NOMO-1 treated with dmso at 0.1 percent for 144 hours (cell line): ENCODE measurements at regions not wholly inside any gene's neighbourhood (a gene's known extent, or its start where the extent isn't known, plus 50 kb on each side); places are given as distances from the start of the nearest gene placed in this dataset.
"Not testable (repeated sequence)": the region's sequence is repeated elsewhere in the genome, so short reads cannot be mapped to it uniquely, and the experiment has no call there.

ENCODE experiments used
- DNase-seq: peaks from one replicate; lab custom pipeline; 2025; ENCODE audit not compliant: unreplicated experiment; lab: John Stamatoyannopoulos, UW

GRCh38 chr18:9009703-9010488, 92.6 kb upstream of the NDUFV2 start:
- DNase-seq = no peak

GRCh38 chr18:9011431-9011830, 91.1 kb upstream of the NDUFV2 start:
- DNase-seq = no peak

GRCh38 chr18:9013926-9014373, 88.5 kb upstream of the NDUFV2 start:
- DNase-seq = no peak

GRCh38 chr18:9015689-9016088, 86.8 kb upstream of the NDUFV2 start:
- no peak for DNase-seq

GRCh38 chr18:9016633-9017166, 85.8 kb upstream of the NDUFV2 start:
- no peak for DNase-seq

DNA sequence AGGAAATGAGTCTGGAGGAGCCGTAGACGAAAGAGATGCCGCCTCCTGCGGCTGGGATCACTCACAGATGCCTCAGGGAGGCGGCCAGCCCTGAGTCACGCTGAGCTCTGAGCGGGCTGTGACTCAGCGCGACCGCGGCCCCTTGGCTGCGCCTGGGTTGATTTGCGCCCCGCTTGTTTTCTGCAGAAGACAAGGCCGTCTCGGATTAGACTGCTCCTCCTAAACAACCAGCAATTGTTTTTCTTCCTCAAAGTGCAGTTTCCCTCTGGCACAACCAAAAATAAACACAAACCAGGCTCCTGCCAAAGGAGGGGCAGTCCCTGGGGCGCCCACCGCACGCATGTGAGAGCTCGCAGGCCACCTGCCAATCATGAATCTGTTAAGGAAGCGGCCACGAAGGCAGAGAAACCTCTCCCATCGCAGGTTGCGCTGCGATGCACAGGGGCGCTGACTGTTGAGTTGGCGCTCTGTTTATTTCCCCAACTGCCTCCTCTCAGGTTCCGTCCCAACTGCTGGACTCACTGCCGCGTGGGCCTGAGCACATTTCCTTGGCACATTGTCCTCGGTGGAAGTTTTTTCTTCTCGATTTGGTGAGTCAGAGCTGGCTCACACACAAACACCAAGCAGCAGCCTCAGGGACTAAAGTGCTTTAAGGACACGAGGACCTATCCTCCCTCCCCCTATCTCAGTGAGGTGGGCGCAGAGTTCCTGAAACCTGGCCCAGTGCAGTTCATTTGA, 85.2 kb upstream of the NDUFV2 start:
- peak; percentile 56 for DNase-seq

- no peak for DNase-seq
Measured at GRCh38 chr18:9017905-9018227, 84.6 kb upstream of the NDUFV2 start.

DNA sequence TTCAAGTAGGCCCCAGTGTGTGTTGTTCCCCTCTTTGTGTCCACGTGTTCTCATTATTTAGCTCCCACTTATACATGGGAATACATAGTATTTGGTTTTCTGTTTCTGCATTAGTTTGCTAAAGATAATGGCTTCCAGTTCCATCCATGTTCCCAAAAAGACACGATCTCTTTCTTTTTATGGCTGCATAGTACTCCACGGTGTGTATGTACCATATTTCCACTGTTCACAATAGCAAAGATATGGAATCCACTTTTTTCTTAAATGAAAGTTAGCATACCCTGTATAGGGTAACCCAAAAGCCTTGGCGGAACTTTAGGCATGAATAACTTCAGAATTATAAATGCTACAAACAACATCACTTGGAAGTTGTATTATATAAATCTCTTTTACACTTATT, 83.4 kb upstream of the NDUFV2 start:
- DNase-seq = no peak

GRCh38 chr18:9020221-9020620, 82.3 kb upstream of the NDUFV2 start:
- no peak for DNase-seq

DNA sequence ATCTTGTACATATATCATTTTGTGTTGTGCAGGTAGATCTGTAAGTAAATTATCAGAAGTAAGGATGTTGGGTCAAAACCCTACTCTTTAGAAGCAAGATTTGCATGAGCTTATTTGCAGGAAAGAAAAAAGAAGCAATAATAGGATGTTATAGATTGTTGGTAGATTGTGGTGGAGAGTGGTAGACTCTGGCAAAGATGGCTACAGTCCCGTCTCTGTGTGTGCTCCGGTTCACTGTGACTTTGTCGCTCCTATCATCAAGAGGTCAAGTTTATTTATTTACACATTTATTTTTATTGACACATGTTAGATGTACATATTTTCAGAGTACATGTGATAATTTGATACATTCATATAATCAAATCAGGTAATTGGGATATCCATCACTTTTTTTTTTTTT, 81.0 kb upstream of the NDUFV2 start:
- no peak for DNase-seq

GRCh38 chr18:9022397-9023155, 79.9 kb upstream of the NDUFV2 start:
- DNase-seq = no peak

DNA sequence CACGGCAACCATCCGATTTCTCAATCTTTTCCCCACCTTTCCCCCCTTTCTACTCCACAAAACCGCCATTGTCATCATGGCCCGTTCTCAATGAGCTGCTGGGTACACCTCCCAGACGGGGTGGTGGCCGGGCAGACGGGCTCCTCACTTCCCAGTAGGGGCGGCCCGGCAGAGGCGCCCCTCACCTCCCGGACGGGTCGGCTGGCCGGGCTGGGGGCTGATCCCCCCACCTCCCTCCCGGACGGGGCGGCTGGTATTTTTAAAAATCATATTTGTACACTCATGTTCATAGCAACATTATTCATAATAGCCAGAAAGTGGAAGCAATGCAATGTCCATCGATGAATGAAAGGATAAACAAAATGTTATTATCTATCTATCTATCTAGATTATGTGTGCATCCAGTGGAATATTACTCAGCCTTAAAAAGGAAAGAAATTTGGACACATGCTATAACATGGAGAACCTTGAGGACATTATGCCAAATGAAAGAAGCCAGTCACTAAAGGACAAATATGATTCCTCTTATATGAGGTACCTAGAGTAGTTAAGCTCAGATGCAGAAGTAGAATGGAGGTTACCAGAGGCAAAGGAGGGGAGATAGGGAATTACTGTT, 78.4 kb upstream of the NDUFV2 start:
- not testable (repeated sequence) for DNase-seq

GRCh38 chr18:9025091-9025838, 77.2 kb upstream of the NDUFV2 start:
- DNase-seq = no peak

DNA sequence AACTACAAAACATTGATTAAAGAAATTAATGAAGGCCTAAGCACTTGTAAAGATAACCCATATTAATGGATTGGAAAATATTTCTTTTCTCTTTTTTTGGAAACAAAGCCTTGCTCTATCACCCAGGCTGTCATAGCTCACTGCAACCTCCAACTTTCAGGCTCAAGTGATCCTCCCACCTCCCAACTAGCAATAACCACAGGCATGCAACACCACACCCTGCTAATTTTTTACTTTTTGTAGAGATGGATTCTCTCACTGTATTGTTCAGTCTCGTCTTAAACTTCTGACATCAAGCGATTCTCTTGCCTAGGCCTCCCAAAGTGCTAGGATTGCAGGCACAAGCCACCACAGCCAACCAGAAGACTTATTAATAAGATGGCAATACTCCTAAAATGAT, 73.4 kb upstream of the NDUFV2 start:
- DNase-seq = no peak

DNA sequence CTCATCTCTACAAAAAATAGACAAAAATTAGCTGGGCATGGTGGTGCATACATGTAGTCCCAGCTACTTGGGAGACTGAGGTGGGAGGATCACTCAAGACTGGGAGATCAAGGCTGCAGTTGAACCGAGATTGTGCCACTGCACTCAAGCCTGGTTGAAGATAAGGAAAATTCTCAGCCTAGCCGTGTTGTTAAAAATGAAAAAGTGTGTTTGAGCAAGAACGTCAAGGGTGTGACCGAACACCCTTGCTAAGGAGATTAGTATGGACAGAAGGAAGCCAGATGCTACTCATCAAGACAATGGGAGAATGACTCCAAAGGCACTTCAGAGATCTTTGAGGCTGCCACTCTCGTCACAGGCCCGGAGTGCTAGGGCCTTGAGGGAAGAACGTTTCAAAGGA, 70.0 kb upstream of the NDUFV2 start:
- DNase-seq = no peak

- no peak for DNase-seq
Measured at GRCh38 chr18:9038277-9038871, 64.1 kb upstream of the NDUFV2 start.

- DNase-seq = no peak
Measured at GRCh38 chr18:9039441-9040071, 62.9 kb upstream of the NDUFV2 start.

DNA sequence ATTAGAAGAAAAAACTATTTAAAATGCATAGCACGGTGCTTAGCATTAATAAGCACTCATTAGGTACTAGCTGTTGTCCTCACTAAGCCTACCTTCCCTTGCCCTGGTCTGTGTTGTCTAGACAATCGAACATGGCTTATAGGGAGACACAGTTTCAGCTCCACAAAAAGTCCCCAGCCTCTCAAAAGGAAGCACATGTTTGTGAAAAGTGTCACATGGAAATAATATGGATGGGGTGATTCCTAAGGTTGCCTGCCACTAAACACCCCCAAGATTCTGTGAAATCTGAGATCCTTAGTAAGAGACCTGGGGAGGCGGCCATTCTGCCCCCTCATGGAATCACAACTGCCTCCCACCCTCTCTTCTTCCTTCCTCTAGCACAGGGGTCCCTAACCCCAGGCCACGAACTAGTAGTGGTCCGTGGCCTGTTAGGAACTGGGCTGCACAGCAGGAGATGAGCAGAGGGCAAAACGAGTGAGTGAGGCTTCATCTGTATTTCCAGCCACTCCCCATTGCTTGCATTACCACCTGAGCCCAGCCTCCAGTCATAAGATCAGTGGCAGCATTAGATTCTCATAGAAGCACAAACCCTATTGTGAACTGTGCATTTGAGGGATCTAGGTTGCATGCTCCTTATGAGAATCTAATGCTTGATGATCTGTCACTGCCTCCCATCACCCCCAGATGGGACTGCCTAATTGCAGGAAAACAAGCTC, 59.6 kb upstream of the NDUFV2 start:
- DNase-seq = no peak

- DNase-seq = no peak
Measured at GRCh38 chr18:9043581-9043980, 58.9 kb upstream of the NDUFV2 start.
